ENCODE measurements at regions not wholly inside any gene's neighbourhood (a gene's known extent, or its start where the extent isn't known, plus 50 kb on each side); places are given as distances from the start of the nearest gene placed in this dataset.

DNA sequence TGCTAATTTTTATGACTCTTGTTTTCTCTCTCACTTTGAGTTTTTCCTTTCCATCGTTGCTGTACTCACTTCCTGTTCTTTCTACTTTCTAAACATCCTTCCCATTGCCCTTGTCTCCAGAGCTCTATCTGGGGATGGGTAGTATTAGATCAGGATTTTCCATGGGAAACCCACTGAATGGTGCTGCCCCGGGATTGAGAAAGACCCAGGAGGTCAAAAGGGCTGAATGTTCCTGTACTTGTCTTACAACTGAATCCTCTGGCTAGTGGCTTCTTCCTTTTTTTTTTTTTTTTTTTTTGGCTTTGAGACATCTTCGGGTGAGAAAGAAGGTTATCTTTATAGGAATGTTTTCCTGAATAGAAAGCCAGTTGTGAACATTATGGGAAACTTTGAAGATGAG is 364.8 kb upstream of the SLC14A2 start:
- TF ChIP-seq POLR2AphosphoS5 (IDR thresholded peaks at IDR 0.05) (no peak), CTCF (IDR thresholded peaks at IDR 0.05) (no peak)
